ENCODE measurements at regions not wholly inside any gene's neighbourhood (a gene's known extent, or its start where the extent isn't known, plus 50 kb on each side); places are given as distances from the start of the nearest gene placed in this dataset.

DNA sequence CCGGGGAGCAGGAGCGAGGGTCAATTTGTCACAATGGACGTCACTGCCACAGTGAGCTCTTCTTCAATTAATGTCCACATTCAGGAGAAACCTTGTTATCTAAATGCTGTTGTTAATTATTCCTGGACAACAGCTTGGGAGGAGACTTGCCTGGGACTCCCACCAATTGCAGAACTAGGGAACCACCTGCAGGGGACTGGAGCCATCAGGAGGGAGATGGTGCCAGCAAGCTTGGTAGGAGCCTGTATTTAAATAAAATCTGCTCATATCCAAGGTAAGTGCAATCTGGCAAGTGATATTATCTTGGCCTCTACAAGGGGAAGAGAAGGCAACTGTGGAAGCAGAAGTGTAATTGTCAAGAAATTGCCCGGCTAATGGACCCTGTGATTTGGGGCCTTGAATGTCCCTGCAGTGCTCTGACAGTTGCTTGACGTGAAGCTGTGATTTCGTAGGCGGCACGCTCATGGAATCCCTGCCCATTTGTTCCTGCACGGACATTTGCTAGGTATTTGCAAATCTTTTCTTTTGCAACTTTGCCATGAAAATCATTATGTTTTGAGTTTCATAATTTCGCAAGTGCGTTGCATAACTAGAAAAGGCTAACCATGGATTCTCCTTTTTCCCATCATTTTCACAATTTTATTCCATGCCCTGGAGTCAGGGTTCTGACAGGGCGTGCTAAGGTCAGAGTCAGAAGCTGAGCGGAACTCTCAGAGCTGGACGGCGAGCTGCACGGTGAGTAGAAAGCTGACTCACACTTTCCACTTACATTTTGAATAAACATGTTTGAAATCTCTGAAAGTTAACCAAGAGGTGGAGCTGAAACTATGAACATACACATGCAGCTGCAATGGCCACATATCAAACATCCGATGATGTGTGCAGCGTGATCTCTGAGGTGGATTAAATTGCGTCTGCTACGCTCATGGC is 84.9 kb upstream of the TCERG1L start:
- H3K4me3 ChIP-seq (ENCODE audit: low read depth, low read length): no peak overlapping the region
- ChIA-PET CTCF (no interaction called here), POLR2A (no interaction called here)
- DNase-seq (ENCODE audit: low read depth, low spot score): no peak
- TF ChIP-seq, protein P1, sequence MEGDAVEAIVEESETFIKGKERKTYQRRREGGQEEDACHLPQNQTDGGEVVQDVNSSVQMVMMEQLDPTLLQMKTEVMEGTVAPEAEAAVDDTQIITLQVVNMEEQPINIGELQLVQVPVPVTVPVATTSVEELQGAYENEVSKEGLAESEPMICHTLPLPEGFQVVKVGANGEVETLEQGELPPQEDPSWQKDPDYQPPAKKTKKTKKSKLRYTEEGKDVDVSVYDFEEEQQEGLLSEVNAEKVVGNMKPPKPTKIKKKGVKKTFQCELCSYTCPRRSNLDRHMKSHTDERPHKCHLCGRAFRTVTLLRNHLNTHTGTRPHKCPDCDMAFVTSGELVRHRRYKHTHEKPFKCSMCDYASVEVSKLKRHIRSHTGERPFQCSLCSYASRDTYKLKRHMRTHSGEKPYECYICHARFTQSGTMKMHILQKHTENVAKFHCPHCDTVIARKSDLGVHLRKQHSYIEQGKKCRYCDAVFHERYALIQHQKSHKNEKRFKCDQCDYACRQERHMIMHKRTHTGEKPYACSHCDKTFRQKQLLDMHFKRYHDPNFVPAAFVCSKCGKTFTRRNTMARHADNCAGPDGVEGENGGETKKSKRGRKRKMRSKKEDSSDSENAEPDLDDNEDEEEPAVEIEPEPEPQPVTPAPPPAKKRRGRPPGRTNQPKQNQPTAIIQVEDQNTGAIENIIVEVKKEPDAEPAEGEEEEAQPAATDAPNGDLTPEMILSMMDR (IDR thresholded peaks at IDR 0.05; ENCODE audit: insufficient read depth, low read length, missing control alignments): no peak

DNA sequence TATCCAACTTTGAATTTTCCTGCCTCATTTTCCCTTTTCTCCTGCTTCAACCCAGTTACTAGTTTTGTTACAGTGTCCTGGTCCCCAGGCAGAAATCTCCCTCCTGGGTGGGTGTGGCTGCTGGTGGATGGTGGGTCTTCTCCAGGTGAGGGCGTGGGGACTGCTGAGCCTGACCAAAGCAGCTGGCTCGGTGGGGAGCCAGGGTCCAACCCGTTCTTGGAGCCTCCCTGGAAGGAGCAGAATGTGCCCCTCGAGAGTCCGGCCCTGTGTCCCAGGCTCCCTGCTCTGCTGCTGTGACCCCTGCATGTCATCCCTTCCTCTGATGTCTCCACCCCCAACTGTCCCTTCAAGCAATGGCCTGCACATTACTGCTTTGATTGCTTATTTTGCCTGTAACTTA is 86.6 kb upstream of the TCERG1L start:
- CTCF ChIA-PET: no interaction called here
- POLR2A ChIA-PET: no interaction called here
- no peak overlapping the region for H3K4me3 ChIP-seq (ENCODE audit: low read depth, low read length)
- no peak for DNase-seq (ENCODE audit: low read depth, low spot score)
- TF ChIP-seq, protein P1 (IDR thresholded peaks at IDR 0.05; ENCODE audit: insufficient read depth, low read length, missing control alignments): no peak

DNA sequence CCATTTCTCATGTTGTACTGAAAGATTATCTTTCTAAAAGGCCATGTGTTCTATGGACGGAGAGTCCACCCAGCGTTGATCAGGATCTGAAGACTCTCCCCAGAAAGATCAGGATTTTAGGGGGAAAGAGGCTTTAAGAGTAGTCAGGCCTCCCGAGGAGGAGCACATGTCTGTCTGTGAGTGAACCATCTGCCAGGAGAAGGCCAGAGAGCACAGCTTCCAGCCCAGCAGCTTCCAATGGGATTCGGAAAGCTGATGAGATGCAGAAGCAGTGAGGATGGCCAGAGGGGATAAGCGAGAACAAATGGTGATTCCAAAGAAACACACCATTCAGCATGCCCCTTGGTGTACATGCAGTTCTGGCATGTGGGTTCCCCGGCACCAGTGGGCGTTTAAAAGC is 88.5 kb upstream of the TCERG1L start:
- H3K4me3 ChIP-seq (ENCODE audit: low read depth, low read length): no peak overlapping the region
- CTCF ChIA-PET: no interaction called here
- DNase-seq (ENCODE audit: low read depth, low spot score): no peak
- TF ChIP-seq, protein P1 (IDR thresholded peaks at IDR 0.05; ENCODE audit: insufficient read depth, low read length, missing control alignments): no peak
- POLR2A ChIA-PET: no interaction called here

DNA sequence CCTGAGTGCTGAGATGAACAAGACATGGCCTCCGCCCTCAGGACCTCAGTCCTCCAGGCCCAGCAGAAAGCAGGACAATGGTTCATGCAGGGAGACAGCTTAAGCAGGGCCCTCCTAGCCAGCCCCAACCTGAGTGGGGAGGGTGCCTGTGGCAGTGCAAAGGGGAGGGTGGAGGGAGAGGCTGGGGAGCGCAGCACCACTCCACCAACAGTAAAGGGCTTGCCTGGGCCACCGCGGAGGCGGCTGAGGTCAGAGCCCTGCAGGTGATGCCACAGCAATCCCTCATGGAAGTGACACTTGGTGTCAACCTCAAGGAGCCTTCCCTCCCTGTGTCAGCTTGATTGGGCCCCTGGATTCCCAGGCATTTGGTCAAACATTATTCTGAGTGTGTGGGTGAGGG is 89.0 kb upstream of the TCERG1L start:
- CTCF ChIA-PET: no interaction called here
- DNase-seq (ENCODE audit: low read depth, low spot score): no peak
- H3K4me3 ChIP-seq (ENCODE audit: low read depth, low read length): no peak overlapping the region
- POLR2A ChIA-PET: no interaction called here
- TF ChIP-seq, protein P1 (IDR thresholded peaks at IDR 0.05; ENCODE audit: insufficient read depth, low read length, missing control alignments): no peak

DNA sequence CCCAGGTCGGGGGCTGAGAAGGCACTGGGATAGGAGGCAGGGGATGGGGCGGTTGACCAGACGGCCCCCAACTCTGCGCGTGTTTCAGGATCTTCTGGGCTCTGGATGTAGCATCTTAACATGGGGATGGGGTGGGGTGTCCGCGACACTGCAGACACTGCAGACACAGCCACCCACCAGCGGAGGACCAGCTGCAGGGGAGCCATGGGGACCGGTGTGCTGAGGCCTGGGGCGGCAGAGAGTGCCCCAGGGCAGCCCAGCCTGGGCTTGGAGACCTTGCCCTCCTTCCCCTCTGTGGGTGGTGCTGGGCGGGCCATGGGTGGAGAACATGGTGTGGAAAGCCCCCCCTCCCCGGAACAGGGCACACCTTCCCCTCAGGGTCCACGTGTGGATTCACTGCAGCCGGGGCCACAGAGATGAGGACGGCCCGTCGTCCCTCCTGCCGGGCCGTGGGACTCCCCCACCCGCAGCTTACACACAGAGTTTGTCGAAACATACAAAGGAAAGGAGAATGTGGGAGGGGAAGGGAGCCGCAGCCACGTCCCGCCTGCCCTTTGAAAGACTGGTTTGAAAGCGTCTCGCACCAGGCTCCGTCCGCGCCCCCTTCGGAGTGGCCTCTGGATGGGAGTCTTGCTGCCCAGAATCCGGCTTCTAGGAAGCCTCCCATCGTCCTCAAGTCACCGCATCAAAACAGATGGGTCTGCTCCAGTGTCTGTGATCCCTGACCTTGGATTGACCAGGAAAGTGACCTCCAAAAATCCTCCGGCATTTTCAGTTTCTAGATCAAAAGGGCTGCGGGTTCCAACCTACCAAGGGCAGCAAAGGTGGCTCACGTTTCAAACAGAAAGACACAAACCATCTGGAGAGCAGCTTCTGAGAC is 91.5 kb upstream of the TCERG1L start:
- TF ChIP-seq, protein P1 (IDR thresholded peaks at IDR 0.05; ENCODE audit: insufficient read depth, low read length, missing control alignments): no peak
- no peak for DNase-seq (ENCODE audit: low read depth, low spot score)
- ChIA-PET CTCF (no interaction called here), POLR2A (no interaction called here)
- H3K4me3 ChIP-seq (ENCODE audit: low read depth, low read length): no peak overlapping the region

DNA sequence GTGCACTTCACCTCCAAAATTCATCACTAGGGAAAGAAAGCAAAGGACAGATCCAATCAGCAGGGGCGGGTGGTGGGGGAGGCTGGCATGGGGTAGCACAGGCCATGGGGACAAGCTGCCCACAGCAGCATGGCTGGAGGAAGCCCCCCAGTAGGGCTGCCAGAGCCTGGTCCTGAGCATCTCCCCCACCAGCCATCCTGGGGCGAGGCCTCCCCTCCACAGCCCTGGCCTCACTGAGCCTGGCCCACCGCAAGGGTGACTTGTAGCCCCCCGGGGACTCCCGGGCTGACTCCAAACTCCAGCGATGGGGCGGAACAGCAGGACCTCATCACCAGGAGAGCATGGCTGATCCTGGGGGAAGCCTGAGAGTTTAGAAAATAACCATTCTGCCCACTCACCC is 92.4 kb upstream of the TCERG1L start:
- ChIA-PET CTCF (no interaction called here), POLR2A (no interaction called here)
- no peak overlapping the region for H3K4me3 ChIP-seq (ENCODE audit: low read depth, low read length)
- TF ChIP-seq, protein P1 (IDR thresholded peaks at IDR 0.05; ENCODE audit: insufficient read depth, low read length, missing control alignments): no peak
- no peak for DNase-seq (ENCODE audit: low read depth, low spot score)
